ENCODE measurements at regions not wholly inside any gene's neighbourhood (a gene's known extent, or its start where the extent isn't known, plus 50 kb on each side); places are given as distances from the start of the nearest gene placed in this dataset.

GRCh38 chr6:134712311-134712710 lies 237.6 kb downstream of the ALDH8A1 start:
- no peak for TF ChIP-seq CTCF (IDR thresholded peaks at IDR 0.05)

GRCh38 chr6:134708079-134708478 lies 241.8 kb downstream of the ALDH8A1 start:
- TF ChIP-seq CTCF (IDR thresholded peaks at IDR 0.05): no peak

- TF ChIP-seq CTCF (IDR thresholded peaks at IDR 0.05): no peak
Measured at GRCh38 chr6:134707342-134708031, 242.4 kb downstream of the ALDH8A1 start.

GRCh38 chr6:134706806-134707205 lies 243.1 kb downstream of the ALDH8A1 start:
- TF ChIP-seq CTCF (IDR thresholded peaks at IDR 0.05): no peak

- no peak for TF ChIP-seq CTCF (IDR thresholded peaks at IDR 0.05)
Measured at GRCh38 chr6:134706153-134706552, 243.7 kb downstream of the ALDH8A1 start.

GRCh38 chr6:134703206-134703605 lies 246.7 kb downstream of the ALDH8A1 start:
- no peak for TF ChIP-seq CTCF (IDR thresholded peaks at IDR 0.05)

GRCh38 chr6:134702279-134702678 lies 247.6 kb downstream of the ALDH8A1 start:
- TF ChIP-seq CTCF (IDR thresholded peaks at IDR 0.05): no peak

- no peak for TF ChIP-seq CTCF (IDR thresholded peaks at IDR 0.05)
Measured at GRCh38 chr6:134701301-134701700, 248.6 kb downstream of the ALDH8A1 start.

Data from LNCAP (cell line).